ENCODE measurements at regions not wholly inside any gene's neighbourhood (a gene's known extent, or its start where the extent isn't known, plus 50 kb on each side); places are given as distances from the start of the nearest gene placed in this dataset.

DNA sequence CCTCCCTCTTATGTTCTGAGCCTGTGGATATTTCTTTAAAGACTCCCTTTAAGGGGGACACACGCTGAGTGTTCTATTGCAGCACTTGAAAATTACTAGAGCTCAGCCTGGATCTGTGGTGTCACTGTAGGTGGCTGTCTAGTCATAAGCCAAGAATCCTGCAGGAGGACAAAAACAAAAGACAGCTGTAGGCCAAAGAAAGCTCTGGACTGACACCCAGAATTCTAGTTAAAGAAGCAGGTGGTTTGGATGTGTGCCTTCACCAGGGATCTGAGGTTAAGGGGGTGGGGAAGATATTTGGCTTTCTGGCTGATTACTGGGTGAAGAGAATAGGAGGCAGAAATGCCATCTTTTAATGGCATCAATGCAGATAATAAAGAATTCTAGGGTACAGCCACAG, 842.5 kb upstream of the NXPH2 start:
- TF ChIP-seq, protein P1, sequence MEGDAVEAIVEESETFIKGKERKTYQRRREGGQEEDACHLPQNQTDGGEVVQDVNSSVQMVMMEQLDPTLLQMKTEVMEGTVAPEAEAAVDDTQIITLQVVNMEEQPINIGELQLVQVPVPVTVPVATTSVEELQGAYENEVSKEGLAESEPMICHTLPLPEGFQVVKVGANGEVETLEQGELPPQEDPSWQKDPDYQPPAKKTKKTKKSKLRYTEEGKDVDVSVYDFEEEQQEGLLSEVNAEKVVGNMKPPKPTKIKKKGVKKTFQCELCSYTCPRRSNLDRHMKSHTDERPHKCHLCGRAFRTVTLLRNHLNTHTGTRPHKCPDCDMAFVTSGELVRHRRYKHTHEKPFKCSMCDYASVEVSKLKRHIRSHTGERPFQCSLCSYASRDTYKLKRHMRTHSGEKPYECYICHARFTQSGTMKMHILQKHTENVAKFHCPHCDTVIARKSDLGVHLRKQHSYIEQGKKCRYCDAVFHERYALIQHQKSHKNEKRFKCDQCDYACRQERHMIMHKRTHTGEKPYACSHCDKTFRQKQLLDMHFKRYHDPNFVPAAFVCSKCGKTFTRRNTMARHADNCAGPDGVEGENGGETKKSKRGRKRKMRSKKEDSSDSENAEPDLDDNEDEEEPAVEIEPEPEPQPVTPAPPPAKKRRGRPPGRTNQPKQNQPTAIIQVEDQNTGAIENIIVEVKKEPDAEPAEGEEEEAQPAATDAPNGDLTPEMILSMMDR (IDR thresholded peaks at IDR 0.05) = no peak
- TF ChIP-seq POLR2AphosphoS5 (IDR thresholded peaks at IDR 0.05) (no peak), POLR2A (IDR thresholded peaks at IDR 0.05; ENCODE audit: low read depth) (no peak)

All from esophagus muscularis mucosa (tissue), 3 donors.